ENCODE measurements at regions not wholly inside any gene's neighbourhood (a gene's known extent, or its start where the extent isn't known, plus 50 kb on each side); places are given as distances from the start of the nearest gene placed in this dataset.
A peak's percentile ranks its signal among the peaks of the same experiment; 100 is the strongest.

GRCh38 chr1:70895531-70895930 is 152.1 kb downstream of the PTGER3 start:
- no peak for DNase-seq

- DNase-seq = peak; percentile 64
Observed at GRCh38 chr1:70896224-70896623, 151.4 kb downstream of the PTGER3 start.

GRCh38 chr1:70897273-70897672 is 150.3 kb downstream of the PTGER3 start:
- DNase-seq = no peak

GRCh38 chr1:70899735-70900134 is 147.9 kb downstream of the PTGER3 start:
- DNase-seq = no peak

- DNase-seq = no peak
Observed at GRCh38 chr1:70902211-70902610, 145.4 kb downstream of the PTGER3 start.

- DNase-seq = peak; percentile 75
Observed at GRCh38 chr1:70906800-70907199, 140.8 kb downstream of the PTGER3 start.

GRCh38 chr1:70907563-70908310 is 139.9 kb downstream of the PTGER3 start:
- no peak for DNase-seq

GRCh38 chr1:70909262-70909822 is 138.3 kb downstream of the PTGER3 start:
- DNase-seq = peak; percentile 84

GRCh38 chr1:70910013-70910412 is 137.6 kb downstream of the PTGER3 start:
- DNase-seq = peak; percentile 58

- no peak for DNase-seq
Observed at GRCh38 chr1:70911861-70912260, 135.8 kb downstream of the PTGER3 start.

- no peak for DNase-seq
Observed at GRCh38 chr1:70914224-70914623, 133.4 kb downstream of the PTGER3 start.

- no peak for DNase-seq
Observed at GRCh38 chr1:70915258-70916033, 132.2 kb downstream of the PTGER3 start.

- peak; percentile 38 for DNase-seq
Observed at GRCh38 chr1:70916034-70916427, 131.6 kb downstream of the PTGER3 start.

GRCh38 chr1:70919706-70920323 is 127.8 kb downstream of the PTGER3 start:
- no peak for DNase-seq

Data from hematopoietic multipotent progenitor cell treated with erythropoietin and hydrocortisone succinate and interleukin-3 and kit ligand, for 4 days (in vitro differentiated cells).